H9 (cell line): ENCODE measurements at regions not wholly inside any gene's neighbourhood (a gene's known extent, or its start where the extent isn't known, plus 50 kb on each side); places are given as distances from the start of the nearest gene placed in this dataset.

Experiments
- DNase-seq: peaks from one replicate; pipeline ENCODE4 v3.0.0-alpha.2; 2017
- H2AFZ ChIP-seq: one replicate; pipeline ENCODE4 v1.6.1; 2013; ENCODE audit warnings: mild to moderate bottlenecking, low read length, control low read depth, moderate library complexity
- H2AK5ac ChIP-seq: 2 replicates; pipeline ENCODE4 v1.6.1; 2013; ENCODE audit warnings: low read length, control low read depth, mixed read lengths; ENCODE audit not compliant: insufficient read length
- H2BK120ac ChIP-seq: one replicate; pipeline ENCODE4 v1.6.1; 2013; ENCODE audit warnings: low read depth, mild to moderate bottlenecking, low read length, control low read depth, inconsistent platforms; ENCODE audit not compliant: poor library complexity, severe bottlenecking
- H2BK12ac ChIP-seq: 2 replicates; pipeline ENCODE4 v1.6.1; 2013; ENCODE audit warnings: low read length, control low read depth, mixed read lengths, low read depth; ENCODE audit not compliant: insufficient read length
- H2BK15ac ChIP-seq: 2 replicates; pipeline ENCODE4 v1.6.1; 2013; ENCODE audit warnings: low read depth, low read length, control low read depth
- H2BK20ac ChIP-seq: one replicate; pipeline ENCODE4 v1.6.1; 2013; ENCODE audit warnings: low read depth, mild to moderate bottlenecking, low read length, control low read depth, inconsistent platforms; ENCODE audit not compliant: poor library complexity, severe bottlenecking
- H2BK5ac ChIP-seq: 2 replicates; pipeline ENCODE4 v1.6.1; 2013; ENCODE audit warnings: low read length, control low read depth, mixed read lengths; ENCODE audit not compliant: insufficient read length
- H3K14ac ChIP-seq: 2 replicates; pipeline ENCODE4 v1.6.1; 2013; ENCODE audit warnings: low read length, control low read depth; ENCODE audit not compliant: insufficient read depth
- H3K18ac ChIP-seq: 2 replicates; pipeline ENCODE4 v1.6.1; 2013; ENCODE audit warnings: low read depth, mild to moderate bottlenecking, mixed read lengths, low read length, control low read depth; ENCODE audit not compliant: insufficient read length
- H3K23ac ChIP-seq: 2 replicates; pipeline ENCODE4 v1.6.1; 2013; ENCODE audit warnings: low read length, control low read depth, mixed read lengths, low read depth; ENCODE audit not compliant: insufficient read length
- H3K23me2 ChIP-seq: 2 replicates; pipeline ENCODE4 v1.6.1; 2013; ENCODE audit warnings: low read depth, mild to moderate bottlenecking, mixed read lengths, low read length, control low read depth; ENCODE audit not compliant: insufficient read length, poor library complexity, severe bottlenecking
- H3K27ac ChIP-seq: 2 replicates; pipeline ENCODE4 v1.5.1; 2013; ENCODE audit warnings: low read length, control low read depth, mixed read lengths, low read depth; ENCODE audit not compliant: insufficient read length
- H3K27me3 ChIP-seq: 2 replicates; pipeline ENCODE4 v1.6.1; 2013; ENCODE audit warnings: low read length, control low read depth, inconsistent platforms; ENCODE audit not compliant: insufficient read depth
- H3K4ac ChIP-seq: 2 replicates; pipeline ENCODE4 v1.6.1; 2013; ENCODE audit warnings: low read depth, mild to moderate bottlenecking, control low read depth, inconsistent platforms, low read length, moderate library complexity
- H3K4me1 ChIP-seq: 2 replicates; pipeline ENCODE4 v1.6.1; 2013; ENCODE audit warnings: low read length, control low read depth, inconsistent platforms; ENCODE audit not compliant: insufficient read depth
- H3K4me2 ChIP-seq: 2 replicates; pipeline ENCODE4 v1.6.1; 2013; ENCODE audit warnings: low read length, control low read depth, mixed read lengths; ENCODE audit not compliant: insufficient read length, insufficient read depth
- H3K56ac ChIP-seq: 2 replicates; pipeline ENCODE4 v1.6.1; 2013; ENCODE audit warnings: low read depth, mild to moderate bottlenecking, mixed read lengths, low read length, control low read depth; ENCODE audit not compliant: insufficient read length
- H3K79me1 ChIP-seq: 2 replicates; pipeline ENCODE4 v1.6.1; 2013; ENCODE audit warnings: low read depth, mild to moderate bottlenecking, moderate library complexity, low read length, control low read depth, inconsistent platforms; ENCODE audit not compliant: insufficient read depth, poor library complexity, severe bottlenecking
- H3K79me2 ChIP-seq: 2 replicates; pipeline ENCODE4 v1.6.1; 2013; ENCODE audit warnings: low read length, control low read depth, inconsistent platforms; ENCODE audit not compliant: insufficient read depth
- H3K9ac ChIP-seq: 2 replicates; pipeline ENCODE4 v1.6.1; 2013; ENCODE audit warnings: low read length, control low read depth, mixed read lengths; ENCODE audit not compliant: insufficient read length; ENCODE audit errors: extremely low read depth
- H3K9me3 ChIP-seq: one replicate; pipeline ENCODE4 v1.6.1; 2013; ENCODE audit warnings: low read depth, low read length, inconsistent platforms; ENCODE audit not compliant: control insufficient read depth
- H3T11ph ChIP-seq: one replicate; pipeline ENCODE4 v1.6.1; 2013; ENCODE audit warnings: mild to moderate bottlenecking, low read length, control low read depth, inconsistent platforms
- H4K20me1 ChIP-seq: one replicate; pipeline ENCODE4 v1.6.1; 2013; ENCODE audit not compliant: control insufficient read depth, insufficient read length, insufficient read depth
- H4K5ac ChIP-seq: 2 replicates; pipeline ENCODE4 v1.6.1; 2013; ENCODE audit warnings: low read depth, mild to moderate bottlenecking, mixed read lengths, low read length, control low read depth; ENCODE audit not compliant: insufficient read length
- H4K8ac ChIP-seq: replicated peaks from 2 replicates; pipeline ENCODE4 v1.6.1; 2013; ENCODE audit warnings: low read length, control low read depth, mixed read lengths, low read depth; ENCODE audit not compliant: insufficient read length
- H4K91ac ChIP-seq: 2 replicates; pipeline ENCODE4 v1.6.1; 2013; ENCODE audit warnings: low read depth, mild to moderate bottlenecking, moderate library complexity, mixed read lengths, low read length, control low read depth; ENCODE audit not compliant: insufficient read length
- H3K27ac Mint-ChIP-seq, 3 experiments: 2 replicates in 2 of 3; 3 replicates in 1 of 3; pipeline ENCODE4 v1.8.0; 2020 to 2021; ENCODE audit warnings: mixed read lengths in 3 of 3, mild to moderate bottlenecking in 1 of 3, moderate library complexity in 1 of 3
- H3K27me3 Mint-ChIP-seq: 2 replicates; pipeline ENCODE4 v1.8.0; 2021; ENCODE audit warnings: low read depth, mild to moderate bottlenecking, moderate library complexity, mixed read lengths
- H3K36me3 Mint-ChIP-seq, 3 experiments: 2 replicates in 2 of 3; 3 replicates in 1 of 3; pipeline ENCODE4 v1.8.0; 2020 to 2021; ENCODE audit warnings: low read depth in 3 of 3, mixed read lengths in 3 of 3; ENCODE audit not compliant: insufficient read depth in 1 of 3
- H3K4me1 Mint-ChIP-seq, 2 experiments: 2 replicates each; pipeline ENCODE4 v1.8.0; 2020; ENCODE audit warnings: mixed read lengths in 2 of 2
- H3K4me3 Mint-ChIP-seq, 2 experiments: 2 replicates in 1 of 2; 3 replicates in 1 of 2; pipeline ENCODE4 v1.8.0; 2020 to 2021; ENCODE audit warnings: mild to moderate bottlenecking in 2 of 2, mixed read lengths in 2 of 2, moderate library complexity in 1 of 2
- H3K9me3 Mint-ChIP-seq, 2 experiments: 2 replicates in 1 of 2; 3 replicates in 1 of 2; pipeline ENCODE4 v1.8.0; 2020; ENCODE audit warnings: mild to moderate bottlenecking in 2 of 2, mixed read lengths in 2 of 2, moderate library complexity in 1 of 2
- WGBS: extraction: QIAGEN DNeasy Blood & Tissue Kit; methylation state at CpG from one replicate; pipeline ENCODE4 v1.1.7; 2013; ENCODE audit warnings: missing lambda C conversion rate, low lambda C conversion rate, mixed read lengths; ENCODE audit not compliant: insufficient read length; ENCODE audit errors: extremely low coverage; 5-methylcytosine and 5-hydroxymethylcytosine counted together
- TF ChIP-seq, protein P1 (sequence below): fragments of 200-600 bp; sonication (generic); conservative IDR thresholded peaks from 3 replicates; pipeline ENCODE4 v1.8.0; 2021; ENCODE audit warnings: antibody characterized with exemption, mild to moderate bottlenecking

DNA sequence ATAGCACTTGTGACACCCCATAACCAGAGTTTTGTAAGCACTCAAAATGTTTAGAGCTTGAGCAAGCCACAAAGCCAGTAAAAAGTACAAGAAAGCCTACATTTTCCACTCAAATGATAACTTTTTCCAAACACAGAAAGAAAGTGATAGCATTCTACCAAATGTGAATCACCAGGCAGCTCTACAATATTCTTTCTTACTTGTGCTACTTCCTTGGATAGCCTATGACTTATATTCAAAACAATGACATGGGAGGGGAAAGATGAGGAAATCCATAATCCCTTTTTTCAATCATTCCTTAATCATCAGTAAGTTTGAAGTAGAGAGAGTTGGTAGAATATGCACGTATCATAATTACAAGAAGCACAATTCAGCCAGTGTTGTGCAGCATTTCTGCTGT lies 650.8 kb upstream of the PCDH9 start:
- no peak overlapping the region for H3K14ac ChIP-seq
- H2AFZ ChIP-seq: no peak overlapping the region
- H4K8ac ChIP-seq: no peak overlapping the region
- no peak overlapping the region for H2BK15ac ChIP-seq
- Mint-ChIP-seq H3K9me3 (peaks cover 4 to 8% of the 10 kb centered on the region in 2 experiments; a peak in 4 of 5 replicates), H3K36me3 (peaks cover 0 to 14% (median 5%) of the 10 kb centered on the region in 3 experiments; a peak in 4 of 7 replicates), H3K4me3 (no peak overlapping the region), H3K27ac (no peak overlapping the region), H3K27me3 (no peaks in the 10 kb centered on the region), H3K4me1 (no peaks in the 10 kb centered on the region)
- H4K91ac ChIP-seq: no peak overlapping the region
- no peak overlapping the region for H3K56ac ChIP-seq
- no peak for DNase-seq
- no peak overlapping the region for H3K23ac ChIP-seq
- TF ChIP-seq, protein P1, sequence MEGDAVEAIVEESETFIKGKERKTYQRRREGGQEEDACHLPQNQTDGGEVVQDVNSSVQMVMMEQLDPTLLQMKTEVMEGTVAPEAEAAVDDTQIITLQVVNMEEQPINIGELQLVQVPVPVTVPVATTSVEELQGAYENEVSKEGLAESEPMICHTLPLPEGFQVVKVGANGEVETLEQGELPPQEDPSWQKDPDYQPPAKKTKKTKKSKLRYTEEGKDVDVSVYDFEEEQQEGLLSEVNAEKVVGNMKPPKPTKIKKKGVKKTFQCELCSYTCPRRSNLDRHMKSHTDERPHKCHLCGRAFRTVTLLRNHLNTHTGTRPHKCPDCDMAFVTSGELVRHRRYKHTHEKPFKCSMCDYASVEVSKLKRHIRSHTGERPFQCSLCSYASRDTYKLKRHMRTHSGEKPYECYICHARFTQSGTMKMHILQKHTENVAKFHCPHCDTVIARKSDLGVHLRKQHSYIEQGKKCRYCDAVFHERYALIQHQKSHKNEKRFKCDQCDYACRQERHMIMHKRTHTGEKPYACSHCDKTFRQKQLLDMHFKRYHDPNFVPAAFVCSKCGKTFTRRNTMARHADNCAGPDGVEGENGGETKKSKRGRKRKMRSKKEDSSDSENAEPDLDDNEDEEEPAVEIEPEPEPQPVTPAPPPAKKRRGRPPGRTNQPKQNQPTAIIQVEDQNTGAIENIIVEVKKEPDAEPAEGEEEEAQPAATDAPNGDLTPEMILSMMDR: no peak
- H3K79me2 ChIP-seq: no peaks in the 10 kb centered on the region
- H2BK20ac ChIP-seq: no peak overlapping the region
- H3K9me3 ChIP-seq: no peaks in the 10 kb centered on the region
- H3K23me2 ChIP-seq: no peaks in the 10 kb centered on the region
- H3K18ac ChIP-seq: no peak overlapping the region
- no peaks in the 10 kb centered on the region for H3K27me3 ChIP-seq
- H3T11ph ChIP-seq: no peak overlapping the region
- H3K79me1 ChIP-seq: no peaks in the 10 kb centered on the region
- no peak overlapping the region for H2BK120ac ChIP-seq
- no peaks in the 10 kb centered on the region for H3K4me1 ChIP-seq
- no peak overlapping the region for H3K27ac ChIP-seq
- H3K9ac ChIP-seq: no peak overlapping the region
- no peak overlapping the region for H2BK5ac ChIP-seq
- no peak overlapping the region for H3K4me2 ChIP-seq
- WGBS: no CpG with 5 or more reads among the region's 1 CpG
- no peaks in the 10 kb centered on the region for H4K20me1 ChIP-seq
- no peak overlapping the region for H2BK12ac ChIP-seq
- H4K5ac ChIP-seq: no peak overlapping the region
- H2AK5ac ChIP-seq: no peak overlapping the region
- H3K4ac ChIP-seq: no peak overlapping the region
